Superior temporal gyrus (tissue), 1 donor: ENCODE measurements at regions not wholly inside any gene's neighbourhood (a gene's known extent, or its start where the extent isn't known, plus 50 kb on each side); places are given as distances from the start of the nearest gene placed in this dataset.

Experiments
- DNase-seq: peaks from one replicate; pipeline ENCODE4 v3.0.0-alpha.2; 2016; ENCODE audit errors: extremely low spot score

- no peak for DNase-seq
These were observed 140.8 kb downstream of the IRX1 start for GRCh38 chr5:3736466-3736865.

- DNase-seq: no peak
These were observed 141.3 kb downstream of the IRX1 start for GRCh38 chr5:3736926-3737325.

DNA sequence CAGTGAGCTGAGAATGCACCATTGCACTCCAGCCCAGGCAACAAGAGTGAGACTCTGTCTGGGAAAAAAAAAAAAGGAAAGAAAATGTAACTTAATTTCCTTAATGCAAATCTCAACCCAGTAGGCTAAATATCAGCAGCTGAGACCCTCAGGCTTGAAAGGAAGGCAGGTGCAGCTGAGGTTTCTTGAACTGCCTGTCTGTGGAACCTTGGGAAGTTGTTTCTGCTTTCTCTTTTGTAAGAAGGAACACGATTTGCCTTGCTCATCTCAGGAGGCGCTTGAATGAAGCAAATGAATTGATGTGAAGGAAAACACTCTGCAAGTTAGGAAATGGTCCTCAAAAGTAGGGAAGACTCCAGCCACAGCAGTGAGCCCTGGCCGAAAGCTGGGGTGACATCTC is 143.3 kb downstream of the IRX1 start:
- DNase-seq: no peak

GRCh38 chr5:3740546-3741373 is 145.1 kb downstream of the IRX1 start:
- DNase-seq: no peak

- no peak for DNase-seq
These were observed 145.7 kb downstream of the IRX1 start for GRCh38 chr5:3741374-3741770.

DNA sequence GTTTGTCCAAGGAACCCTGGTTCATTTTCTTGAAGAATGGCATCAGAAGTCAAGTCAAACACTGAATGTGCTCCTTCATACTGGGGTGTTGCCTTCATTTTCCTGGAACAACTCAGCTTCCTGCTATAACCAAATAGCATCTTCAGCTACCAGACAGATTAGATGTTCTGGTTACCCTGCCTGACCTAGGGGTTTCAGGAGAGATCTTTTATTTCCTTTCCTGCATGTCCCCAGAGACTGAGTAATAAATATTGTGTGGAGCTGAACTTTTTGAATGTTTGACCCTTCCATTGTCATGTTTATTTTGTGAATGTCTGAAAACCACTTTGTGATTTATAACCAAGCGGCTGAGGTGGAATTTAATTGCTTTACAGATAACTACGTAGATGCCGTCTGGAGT is 147.1 kb downstream of the IRX1 start:
- no peak for DNase-seq

GRCh38 chr5:3751846-3752245 is 156.2 kb downstream of the IRX1 start:
- DNase-seq: no peak

- no peak for DNase-seq
These were observed 182.4 kb downstream of the IRX1 start for GRCh38 chr5:3778000-3778550.

- DNase-seq: no peak
These were observed 183.3 kb downstream of the IRX1 start for GRCh38 chr5:3778945-3779344.

GRCh38 chr5:3780278-3780677 is 184.6 kb downstream of the IRX1 start:
- no peak for DNase-seq

- DNase-seq: no peak
These were observed 185.3 kb downstream of the IRX1 start for GRCh38 chr5:3780907-3781306.

DNA sequence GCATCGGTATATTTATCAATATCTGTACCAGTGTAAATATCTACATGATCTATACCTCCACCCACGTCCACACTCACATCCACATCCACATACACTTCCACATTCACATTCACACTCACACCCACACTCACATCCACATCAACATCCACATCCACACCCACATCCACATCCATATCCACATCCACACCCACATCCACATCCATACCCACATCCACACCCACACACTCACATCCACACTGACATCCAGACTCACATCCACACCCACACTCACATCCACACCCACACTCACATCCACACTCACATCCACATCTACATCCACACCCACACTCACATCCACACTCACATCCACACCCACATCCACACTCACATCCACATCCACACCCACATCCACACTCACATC is 189.2 kb downstream of the IRX1 start:
- no peak for DNase-seq

GRCh38 chr5:3786165-3786564 is 190.5 kb downstream of the IRX1 start:
- no peak for DNase-seq

DNA sequence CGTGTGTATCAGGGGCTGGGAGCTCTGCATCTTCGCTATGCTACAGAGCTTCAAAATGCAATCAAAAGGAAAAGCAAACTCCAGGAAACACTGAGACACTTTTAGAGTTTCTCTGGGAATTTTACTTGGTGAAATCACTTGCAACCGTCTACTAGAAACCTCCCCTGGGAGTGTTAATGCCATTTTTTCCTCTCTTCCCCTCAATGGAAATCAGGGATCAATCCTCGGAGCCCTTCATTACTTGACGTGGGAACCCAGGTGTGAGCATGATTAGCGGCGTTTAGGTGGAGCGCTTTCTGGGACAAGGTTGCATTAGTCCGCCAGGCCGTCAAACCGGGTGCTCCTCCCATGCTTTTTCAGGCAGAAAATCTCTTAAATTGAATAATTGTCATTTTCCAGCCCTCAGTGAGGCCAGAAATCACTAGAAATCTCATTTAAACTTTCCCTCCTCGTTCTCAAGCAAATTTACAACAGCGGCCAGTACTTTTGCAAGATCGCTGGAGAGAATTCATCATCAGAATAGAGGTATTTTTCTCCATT is 191.3 kb downstream of the IRX1 start:
- no peak for DNase-seq

- DNase-seq: no peak
These were observed 192.0 kb downstream of the IRX1 start for GRCh38 chr5:3787604-3788003.

GRCh38 chr5:3789519-3790193 is 194.0 kb downstream of the IRX1 start:
- no peak for DNase-seq

DNA sequence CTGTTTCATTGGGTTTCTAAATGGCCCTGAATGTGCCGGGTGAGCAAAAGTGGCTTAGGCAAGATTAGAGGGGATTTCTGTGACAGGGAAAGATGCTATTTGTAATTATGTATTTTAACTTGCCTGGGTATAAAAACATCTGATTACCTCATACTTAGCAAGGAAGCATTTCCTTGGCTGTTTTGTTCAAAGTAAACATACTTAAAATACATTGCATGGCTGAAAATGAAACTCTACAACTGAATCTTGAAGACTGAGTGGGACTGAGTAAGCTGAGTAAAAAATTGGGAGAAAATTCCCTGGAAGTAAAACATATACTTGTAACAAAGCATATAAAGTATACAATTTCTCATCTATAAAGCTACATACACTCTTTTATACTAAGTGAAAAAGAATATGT is 197.5 kb downstream of the IRX1 start:
- no peak for DNase-seq

DNA sequence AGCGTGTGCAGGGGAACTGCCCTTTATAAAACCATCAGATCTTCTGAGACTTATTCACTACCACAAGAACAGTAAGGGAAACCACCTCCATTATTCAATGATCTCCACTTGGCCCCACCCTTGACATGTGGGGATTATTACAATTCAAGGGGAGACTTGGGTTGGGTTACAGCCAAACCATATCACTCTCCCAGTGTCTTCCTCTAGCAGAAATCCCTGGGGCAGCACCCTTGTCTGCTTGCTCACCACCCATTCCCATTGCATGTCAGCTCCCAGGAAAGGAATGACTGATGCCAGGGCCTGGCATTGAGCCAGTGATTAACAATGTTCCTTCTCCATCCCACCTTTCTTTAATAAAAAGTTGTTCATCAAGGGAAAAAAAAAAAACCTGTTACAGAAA is 199.0 kb downstream of the IRX1 start:
- DNase-seq: no peak

GRCh38 chr5:3796736-3797135 is 201.1 kb downstream of the IRX1 start:
- no peak for DNase-seq

DNA sequence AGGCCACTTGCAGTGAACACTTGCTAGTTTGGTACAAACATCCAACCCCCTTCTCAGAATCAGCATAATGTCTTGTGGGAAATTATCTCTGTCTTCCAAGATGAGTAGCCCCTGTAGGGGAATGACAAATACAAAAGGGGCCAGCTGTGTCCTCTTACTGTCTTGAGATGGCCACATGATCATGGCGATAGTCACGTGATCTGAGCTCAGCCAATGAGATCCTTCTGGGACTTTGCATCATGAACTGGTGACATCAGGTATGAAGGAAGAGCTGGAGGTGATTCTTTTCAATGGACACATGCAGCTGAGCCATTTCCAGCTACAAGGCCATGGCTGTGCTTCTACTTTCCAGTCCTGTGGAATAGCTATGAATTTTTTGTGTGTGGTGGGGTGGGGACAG is 206.3 kb downstream of the IRX1 start:
- no peak for DNase-seq

GRCh38 chr5:3809455-3809854 is 213.8 kb downstream of the IRX1 start:
- DNase-seq: no peak

DNA sequence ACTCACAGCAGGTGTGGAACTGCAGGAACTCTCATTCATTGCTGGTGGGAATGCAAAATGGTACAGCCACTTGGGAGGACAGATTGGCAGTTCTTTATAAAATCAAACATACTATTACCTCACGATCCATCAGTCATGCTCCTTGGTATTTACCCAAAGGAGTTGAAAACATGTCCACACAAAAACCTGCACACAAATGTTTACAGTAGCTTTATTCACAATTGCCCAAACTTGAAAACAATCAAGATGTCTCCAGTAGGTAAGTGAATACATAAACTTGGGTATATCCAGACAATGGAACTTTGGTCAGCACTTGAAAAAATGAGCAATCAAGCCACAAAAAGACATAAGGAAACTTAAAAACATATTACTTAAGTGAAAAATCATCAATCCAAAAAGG is 215.5 kb downstream of the IRX1 start:
- DNase-seq: no peak

GRCh38 chr5:3818624-3819023 is 223.0 kb downstream of the IRX1 start:
- DNase-seq: no peak
